Fibroblast of mammary gland (primary cell): ENCODE measurements at regions not wholly inside any gene's neighbourhood (a gene's known extent, or its start where the extent isn't known, plus 50 kb on each side); places are given as distances from the start of the nearest gene placed in this dataset.

Experiments used
- DNase-seq: peaks from one replicate; pipeline ENCODE4 v3.0.0-alpha.2; 2010; ENCODE audit warnings: low read depth
- H3K4me3 ChIP-seq: 2 replicates; pipeline ENCODE4 v1.5.1; 2011; ENCODE audit warnings: low read depth, mild to moderate bottlenecking, low read length, moderate library complexity; ENCODE audit not compliant: control insufficient read depth
- TF ChIP-seq, protein P1 (sequence below): conservative IDR thresholded peaks from 2 replicates; pipeline ENCODE4 v1.5.1; 2011; ENCODE audit warnings: low read depth, low read length, inconsistent platforms; ENCODE audit not compliant: control insufficient read depth, insufficient read depth

DNA sequence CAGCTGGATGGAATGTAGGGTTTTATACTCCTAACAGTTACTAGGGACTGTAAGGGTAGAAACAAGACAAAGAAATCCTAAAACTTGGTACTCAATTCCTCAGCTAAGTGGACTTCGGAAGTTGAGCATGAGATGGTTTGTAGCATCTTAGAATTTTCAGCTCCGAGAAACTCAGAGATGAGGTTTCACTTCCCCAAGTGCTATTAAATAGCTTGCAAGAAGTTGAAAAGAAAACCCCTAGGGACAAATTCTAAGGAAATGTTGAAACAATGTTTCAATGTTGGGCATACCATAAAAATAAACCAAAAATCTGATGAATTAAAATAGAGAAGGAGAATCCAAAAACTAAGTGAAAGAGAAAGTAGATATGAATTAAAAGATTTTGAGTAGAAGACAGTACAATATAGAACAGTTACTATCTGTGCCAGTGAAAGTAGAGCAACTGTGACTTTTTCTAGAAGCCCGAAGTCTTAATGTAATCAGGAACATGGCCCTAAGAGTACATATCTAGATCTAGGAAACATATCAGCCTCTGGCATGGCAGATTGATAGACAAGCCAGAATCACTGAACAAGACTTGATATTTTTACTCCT is 308.6 kb upstream of the RGMB start:
- H3K4me3 ChIP-seq: no peak overlapping the region
- no peak for DNase-seq

DNA sequence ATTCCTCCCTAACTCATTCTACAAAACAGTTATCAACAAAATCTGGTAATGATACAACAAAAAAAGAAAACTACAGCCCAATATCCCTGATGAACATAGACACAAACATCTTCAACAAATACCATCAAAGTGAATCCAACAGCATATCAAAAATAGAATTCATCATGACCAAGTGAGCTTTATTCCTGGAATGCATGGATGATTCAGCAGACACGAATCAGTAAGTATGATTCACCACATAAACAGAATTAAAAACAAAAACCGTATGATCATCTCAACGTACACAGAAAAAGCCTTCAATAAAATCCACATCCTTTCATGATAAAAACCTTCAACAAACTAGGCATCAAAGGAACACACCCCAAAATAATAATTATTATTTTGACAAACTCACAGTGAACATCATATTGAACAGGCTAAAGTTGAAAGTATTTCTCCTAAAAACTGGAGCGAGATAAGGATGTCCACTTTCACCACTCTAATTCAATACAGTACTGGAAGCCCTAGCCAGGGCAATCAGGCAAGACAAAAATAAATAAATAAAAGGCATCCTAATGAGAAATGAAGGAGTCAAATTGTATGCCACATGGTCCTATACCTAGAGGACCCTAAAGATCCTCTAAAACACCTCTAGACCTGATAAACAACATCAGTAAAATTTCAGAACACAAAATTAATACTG is 305.1 kb upstream of the RGMB start:
- H3K4me3 ChIP-seq: no peak overlapping the region
- peak; percentile 95 for DNase-seq

More for the DNA sequence above, 308.6 kb upstream of the RGMB start:
- TF ChIP-seq, protein P1, sequence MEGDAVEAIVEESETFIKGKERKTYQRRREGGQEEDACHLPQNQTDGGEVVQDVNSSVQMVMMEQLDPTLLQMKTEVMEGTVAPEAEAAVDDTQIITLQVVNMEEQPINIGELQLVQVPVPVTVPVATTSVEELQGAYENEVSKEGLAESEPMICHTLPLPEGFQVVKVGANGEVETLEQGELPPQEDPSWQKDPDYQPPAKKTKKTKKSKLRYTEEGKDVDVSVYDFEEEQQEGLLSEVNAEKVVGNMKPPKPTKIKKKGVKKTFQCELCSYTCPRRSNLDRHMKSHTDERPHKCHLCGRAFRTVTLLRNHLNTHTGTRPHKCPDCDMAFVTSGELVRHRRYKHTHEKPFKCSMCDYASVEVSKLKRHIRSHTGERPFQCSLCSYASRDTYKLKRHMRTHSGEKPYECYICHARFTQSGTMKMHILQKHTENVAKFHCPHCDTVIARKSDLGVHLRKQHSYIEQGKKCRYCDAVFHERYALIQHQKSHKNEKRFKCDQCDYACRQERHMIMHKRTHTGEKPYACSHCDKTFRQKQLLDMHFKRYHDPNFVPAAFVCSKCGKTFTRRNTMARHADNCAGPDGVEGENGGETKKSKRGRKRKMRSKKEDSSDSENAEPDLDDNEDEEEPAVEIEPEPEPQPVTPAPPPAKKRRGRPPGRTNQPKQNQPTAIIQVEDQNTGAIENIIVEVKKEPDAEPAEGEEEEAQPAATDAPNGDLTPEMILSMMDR: no peak

DNA sequence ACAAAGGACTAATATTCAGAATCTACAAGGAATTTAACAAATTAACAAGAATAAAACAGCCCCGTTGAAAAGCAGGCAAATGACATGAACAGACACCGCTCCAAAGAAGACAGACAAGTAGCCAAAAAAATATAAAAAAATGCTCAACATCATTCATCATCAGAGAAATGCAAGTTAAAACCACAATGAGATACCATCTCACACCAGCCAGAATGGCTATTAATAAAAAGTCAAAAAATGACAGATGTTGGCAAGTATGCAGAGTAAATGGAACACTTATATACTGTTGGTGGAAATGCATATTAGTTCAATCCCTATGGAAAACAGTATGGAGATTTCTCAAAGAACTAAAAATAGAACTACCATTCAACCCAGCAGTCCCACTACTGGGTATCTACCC is 302.7 kb upstream of the RGMB start:
- DNase-seq: no peak
- no peak overlapping the region for H3K4me3 ChIP-seq
- TF ChIP-seq, protein P1: no peak

More for the DNA sequence above, 305.1 kb upstream of the RGMB start:
- TF ChIP-seq, protein P1: no peak

DNA sequence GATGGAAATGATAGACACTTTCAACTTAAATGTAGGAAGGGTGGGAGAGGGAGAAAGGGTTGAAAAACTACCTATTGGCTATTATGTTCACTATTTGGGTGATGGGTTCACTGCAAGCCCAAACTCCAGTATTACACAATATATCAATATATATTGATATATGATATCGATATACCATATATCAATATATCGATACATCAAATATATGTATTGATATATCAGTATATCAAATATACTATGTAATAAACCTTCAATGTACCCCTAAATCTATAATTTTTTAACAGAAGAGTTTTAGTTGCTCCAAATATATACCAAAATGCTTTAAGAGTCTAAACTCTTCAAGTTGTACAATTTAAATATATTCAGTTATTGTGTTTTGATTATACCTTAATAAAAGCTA is 302.0 kb upstream of the RGMB start:
- H3K4me3 ChIP-seq: no peak overlapping the region
- DNase-seq: no peak
- TF ChIP-seq, protein P1: no peak

DNA sequence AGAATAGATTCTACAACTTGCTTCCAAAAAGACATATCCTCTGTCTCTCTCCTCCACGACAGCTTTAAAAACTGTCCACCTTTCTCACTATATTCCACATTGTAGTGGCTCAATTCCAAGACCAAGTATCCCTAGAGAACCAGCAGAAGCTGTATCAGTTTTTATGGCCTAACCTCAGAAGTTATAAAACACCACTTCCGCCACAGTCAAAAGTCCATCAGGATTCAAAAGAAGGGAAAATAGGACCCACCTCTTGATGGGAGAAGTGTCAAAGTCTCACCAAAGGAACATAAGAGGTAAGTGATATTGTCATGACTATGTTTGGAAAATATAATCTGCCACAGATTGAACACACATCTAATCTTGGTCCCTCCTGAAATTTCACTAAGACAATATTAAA is 299.2 kb upstream of the RGMB start:
- DNase-seq: no peak
- TF ChIP-seq, protein P1: no peak
- no peak overlapping the region for H3K4me3 ChIP-seq

DNA sequence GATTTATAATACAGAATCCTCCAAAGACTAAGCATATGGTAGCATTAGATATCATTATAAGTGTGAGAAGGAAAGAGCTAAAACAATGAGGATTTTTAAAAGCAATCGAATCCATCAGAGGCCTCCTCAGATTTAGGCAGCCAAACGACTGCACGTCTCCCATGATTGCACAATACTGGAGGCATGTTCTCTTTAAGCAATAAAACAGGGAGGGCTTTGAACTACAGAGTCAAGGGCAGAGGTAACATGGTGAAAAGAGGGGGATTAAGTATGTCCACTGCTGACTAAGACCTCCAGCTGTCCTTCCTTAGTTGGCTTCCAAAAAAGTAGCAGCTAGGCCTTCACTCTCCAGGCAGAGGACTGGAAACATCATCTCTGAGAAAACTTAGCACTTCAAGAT is 298.7 kb upstream of the RGMB start:
- TF ChIP-seq, protein P1: no peak
- DNase-seq: peak; percentile 56
- H3K4me3 ChIP-seq: no peak overlapping the region
